Keratinocyte (primary cell): ENCODE measurements at regions not wholly inside any gene's neighbourhood (a gene's known extent, or its start where the extent isn't known, plus 50 kb on each side); places are given as distances from the start of the nearest gene placed in this dataset.

Experiments used
- DNase-seq: peaks from one replicate; pipeline ENCODE4 v3.0.0-alpha.2; 2011; ENCODE audit warnings: low read depth, missing footprints, low spot score
- FAIRE-seq: peaks from 2 replicates; lab custom pipeline; 2011; peaks lifted over from hg19 to GRCh38; lab: Jason Lieb, UNC
- H2AFZ ChIP-seq: 2 replicates; pipeline ENCODE4 v1.6.0; 2012; ENCODE audit warnings: low read length, control low read depth, inconsistent platforms; ENCODE audit not compliant: control insufficient read depth
- H3K27ac ChIP-seq: 2 replicates; pipeline ENCODE4 v1.5.1; 2011; ENCODE audit warnings: low read length; ENCODE audit not compliant: control insufficient read depth, insufficient read depth
- H3K27me3 ChIP-seq: 3 replicates; pipeline ENCODE4 v1.6.0; 2011; ENCODE audit warnings: low read length; ENCODE audit not compliant: control insufficient read depth, insufficient read depth; ENCODE audit errors: extremely low read depth
- H3K36me3 ChIP-seq, 2 experiments: 2 replicates in 1 of 2; 3 replicates in 1 of 2; pipeline ENCODE4 v1.5.1; 2011; ENCODE audit warnings: low read length in 2 of 2, mild to moderate bottlenecking in 1 of 2; ENCODE audit not compliant: control insufficient read depth in 2 of 2, insufficient read depth in 2 of 2; ENCODE audit errors: extremely low read depth in 1 of 2
- H3K4me1 ChIP-seq: 3 replicates; pipeline ENCODE4 v1.5.1; 2011; ENCODE audit warnings: low read length; ENCODE audit not compliant: control insufficient read depth, insufficient read depth; ENCODE audit errors: extremely low read depth
- H3K4me2 ChIP-seq: 3 replicates; pipeline ENCODE4 v1.6.0; 2011; ENCODE audit warnings: low read depth, low read length; ENCODE audit not compliant: control insufficient read depth, insufficient read depth; ENCODE audit errors: extremely low read depth
- H3K4me3 ChIP-seq, 3 experiments: fragments of 200-600 bp in 1 of 3; sonication (generic) in 1 of 3; 2 replicates in 2 of 3; 3 replicates in 1 of 3; pipeline ENCODE4 v1.5.1; 2011 to 2016; ENCODE audit warnings: low read length in 3 of 3, mild to moderate bottlenecking in 3 of 3, control low read depth in 2 of 3, inconsistent platforms in 1 of 3, low read depth in 1 of 3, mixed read lengths in 1 of 3, mixed run types in 1 of 3, moderate library complexity in 1 of 3; ENCODE audit not compliant: control insufficient read depth in 2 of 3, insufficient read depth in 2 of 3; ENCODE audit errors: extremely low read depth in 1 of 3
- H3K79me2 ChIP-seq: 2 replicates; pipeline ENCODE4 v1.6.0; 2012; ENCODE audit warnings: low read length; ENCODE audit not compliant: control insufficient read depth, insufficient read depth
- H3K9ac ChIP-seq: 3 replicates; pipeline ENCODE4 v1.6.0; 2011; ENCODE audit warnings: low read length; ENCODE audit not compliant: control insufficient read depth, insufficient read depth; ENCODE audit errors: extremely low read depth
- H3K9me1 ChIP-seq: 3 replicates; pipeline ENCODE4 v1.6.0; 2011; ENCODE audit warnings: low read length; ENCODE audit not compliant: control insufficient read depth, insufficient read depth; ENCODE audit errors: extremely low read depth
- H3K9me3 ChIP-seq: 2 replicates; pipeline ENCODE4 v1.5.1; 2012; ENCODE audit warnings: low read depth, low read length; ENCODE audit not compliant: control insufficient read depth
- H4K20me1 ChIP-seq: 3 replicates; pipeline ENCODE4 v1.6.0; 2011; ENCODE audit warnings: low read length; ENCODE audit not compliant: control insufficient read depth, insufficient read depth; ENCODE audit errors: extremely low read depth
- CTCF ChIP-seq, 3 experiments: IDR thresholded peaks in 1 of 3; conservative IDR thresholded peaks in 1 of 3; optimal IDR thresholded peaks in 1 of 3; 2 replicates in 2 of 3; 3 replicates in 1 of 3; pipeline versions ENCODE3 to v1.5.1; 2011; ENCODE audit warnings: low read length in 3 of 3, mild to moderate bottlenecking in 3 of 3, moderate library complexity in 2 of 3, control low read depth in 1 of 3, inconsistent platforms in 1 of 3; ENCODE audit not compliant: insufficient read depth in 2 of 3; ENCODE audit errors: extremely low read depth in 1 of 3
- EZH2 ChIP-seq: IDR thresholded peaks from one replicate; pipeline ENCODE4 v1.6.1; 2012; ENCODE audit warnings: inconsistent platforms, mild to moderate bottlenecking, low read length, moderate library complexity
- dilution Hi-C: fragments of 300-500 bp; cut with MboI; formaldehyde crosslinking; loops from one replicate; pipeline ENCODE4 v1.7.0; 2020; ENCODE audit warnings: low sequenced_read_pairs; ENCODE audit not compliant: extremely low pct_ligation_motif_present

DNA sequence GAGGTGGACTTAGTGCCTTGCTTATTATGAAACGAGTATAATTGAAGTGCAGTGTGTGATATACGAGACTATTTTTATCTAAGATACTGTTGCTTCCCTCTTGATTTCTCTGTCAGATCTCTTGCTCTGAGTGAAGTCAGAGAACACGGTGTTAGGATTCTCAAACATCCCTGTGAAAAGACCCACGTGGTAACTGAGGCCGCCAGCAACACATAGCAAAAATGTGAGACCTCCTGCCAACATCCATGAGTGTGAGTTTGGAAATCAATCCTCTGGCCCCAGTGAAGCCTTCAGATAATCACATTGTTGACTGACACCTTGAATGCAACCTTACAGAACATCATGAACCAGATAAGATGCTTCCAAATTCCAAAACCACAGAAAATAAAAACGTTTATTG is 954.4 kb downstream of the FAT4 start:
- FAIRE-seq: no peak
- Histone ChIP-seq H4K20me1 (no peaks in the 10 kb centered on the region), H3K36me3 (no peaks in the 10 kb centered on the region), H3K79me2 (no peaks in the 10 kb centered on the region), H3K4me1 (no peaks in the 10 kb centered on the region), H3K4me2 (no peak overlapping the region), H3K27ac (no peak overlapping the region), H2AFZ (no peak overlapping the region), H3K4me3 (no peak overlapping the region), H3K9ac (no peak overlapping the region), H3K27me3 (no peaks in the 10 kb centered on the region), H3K9me1 (no peaks in the 10 kb centered on the region), H3K9me3 (no peaks in the 10 kb centered on the region)
- dilution Hi-C loops: no loop called here
- no peak for DNase-seq
- no peak for TF ChIP-seq EZH2
- no peak for TF ChIP-seq CTCF (optimal IDR thresholded peaks at IDR 0.05 in 1 of 3, IDR thresholded peaks at IDR 0.05 in 1 of 3, conservative IDR thresholded peaks at IDR 0.05 in 1 of 3; ENCODE audit: extremely low read depth in 1 of 3, insufficient read depth in 2 of 3, low read length in 3 of 3)

- Histone ChIP-seq H4K20me1 (no peaks in the 10 kb centered on the region), H3K4me3 (no peak overlapping the region), H3K36me3 (no peaks in the 10 kb centered on the region), H3K9me1 (no peaks in the 10 kb centered on the region), H3K9ac (no peak overlapping the region), H3K9me3 (no peaks in the 10 kb centered on the region), H2AFZ (no peak overlapping the region), H3K79me2 (no peaks in the 10 kb centered on the region), H3K4me2 (no peak overlapping the region), H3K27ac (no peak overlapping the region), H3K27me3 (no peaks in the 10 kb centered on the region), H3K4me1 (no peaks in the 10 kb centered on the region)
- dilution Hi-C loops: no loop called here
- TF ChIP-seq EZH2: no peak
- no peak for TF ChIP-seq CTCF (optimal IDR thresholded peaks at IDR 0.05 in 1 of 3, IDR thresholded peaks at IDR 0.05 in 1 of 3, conservative IDR thresholded peaks at IDR 0.05 in 1 of 3; ENCODE audit: extremely low read depth in 1 of 3, insufficient read depth in 2 of 3, low read length in 3 of 3)
- FAIRE-seq (no peak), DNase-seq (no peak)
Measured at GRCh38 chr4:126271292-126271691, 956.5 kb downstream of the FAT4 start.
